PC-3 (cell line): ENCODE measurements at regions not wholly inside any gene's neighbourhood (a gene's known extent, or its start where the extent isn't known, plus 50 kb on each side); places are given as distances from the start of the nearest gene placed in this dataset.

ENCODE experiments used
- CTCF ChIP-seq: fragments of 300-600 bp; sonication (generic); conservative IDR thresholded peaks from 2 replicates; pipeline ENCODE4 v1.5.1; 2017; ENCODE audit warnings: antibody characterized with exemption, low read depth, mild to moderate bottlenecking, low read length
- EZH2 ChIP-seq: fragments of 300-600 bp; sonication (generic); IDR thresholded peaks from one replicate; pipeline ENCODE4 v1.6.1; 2017; ENCODE audit warnings: antibody characterized with exemption, mild to moderate bottlenecking, low read length; ENCODE audit not compliant: unreplicated experiment

DNA sequence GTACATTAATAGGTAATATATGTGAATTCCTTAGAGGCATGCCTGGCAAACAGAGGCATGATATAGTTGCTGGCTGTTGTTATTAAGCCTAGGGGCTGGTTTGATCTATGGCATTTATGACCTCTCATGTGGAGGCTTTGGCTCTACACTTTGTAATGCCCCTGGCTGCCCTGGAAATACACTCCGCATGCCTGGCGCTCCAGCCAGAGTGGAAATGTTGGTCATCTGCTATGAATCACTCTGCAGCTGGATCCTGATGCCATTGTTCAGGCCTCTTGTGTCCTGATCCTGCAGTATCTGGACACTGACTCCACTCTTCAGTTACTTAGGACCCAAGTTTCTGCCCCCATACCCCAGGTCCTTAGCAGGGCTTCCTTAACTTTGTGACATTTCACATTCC lies 200.5 kb upstream of the PCSK2 start:
- TF ChIP-seq CTCF = no peak
- TF ChIP-seq EZH2 = no peak
